ENCODE measurements at regions not wholly inside any gene's neighbourhood (a gene's known extent, or its start where the extent isn't known, plus 50 kb on each side); places are given as distances from the start of the nearest gene placed in this dataset.

DNA sequence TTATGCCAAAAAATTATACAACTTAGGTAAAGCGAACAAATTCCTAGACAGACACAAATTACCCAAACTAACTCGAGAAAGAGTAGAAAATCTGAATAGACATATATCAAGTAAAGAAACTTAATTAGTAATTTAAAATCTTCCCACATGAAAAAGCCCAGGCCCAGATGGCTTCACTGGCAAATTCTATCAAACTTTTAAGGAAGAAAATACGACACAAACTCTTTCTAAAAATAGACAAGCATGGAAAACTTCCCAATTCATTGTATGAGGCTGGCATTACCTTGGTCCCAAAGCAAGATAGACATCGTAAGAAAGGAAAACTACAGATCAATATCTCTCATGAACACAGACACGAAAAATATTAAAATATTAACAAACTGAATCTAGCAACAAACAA is 135.3 kb downstream of the DRD1 start:
- TF ChIP-seq CTCF (conservative IDR thresholded peaks at IDR 0.05; ENCODE audit: low read length), result no peak
- no peak for TF ChIP-seq EZH2phosphoT487 (IDR thresholded peaks at IDR 0.05; ENCODE audit: borderline replicate concordance)
